ENCODE measurements at regions not wholly inside any gene's neighbourhood (a gene's known extent, or its start where the extent isn't known, plus 50 kb on each side); places are given as distances from the start of the nearest gene placed in this dataset.

- TF ChIP-seq CTCF (IDR thresholded peaks at IDR 0.05) (no peak), POLR2A (IDR thresholded peaks at IDR 0.05) (no peak), POLR2AphosphoS5 (IDR thresholded peaks at IDR 0.05) (no peak), EP300 (IDR thresholded peaks at IDR 0.05) (no peak)
Measured at GRCh38 chr22:48700180-48700565, 1127.5 kb downstream of the BRD1 start.
